ENCODE measurements at regions not wholly inside any gene's neighbourhood (a gene's known extent, or its start where the extent isn't known, plus 50 kb on each side); places are given as distances from the start of the nearest gene placed in this dataset.

DNA sequence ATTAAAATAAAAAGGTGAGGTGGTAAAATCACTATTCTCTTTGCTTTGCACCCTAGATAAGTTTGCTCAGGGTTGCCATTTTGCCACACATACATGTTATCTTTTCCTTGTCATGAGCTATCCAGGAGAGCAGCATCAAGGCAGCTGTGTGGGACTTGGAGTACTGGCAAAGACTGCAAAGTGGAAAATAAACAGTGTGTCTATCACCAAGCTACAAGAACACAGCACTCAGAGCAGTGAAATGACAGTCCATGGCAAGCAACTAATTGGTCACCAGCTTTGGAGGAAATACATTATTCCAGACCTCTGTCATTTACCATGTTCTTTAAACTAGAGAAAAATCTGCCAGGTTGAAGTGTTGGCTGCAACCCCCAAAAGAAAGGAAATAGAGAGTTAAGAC lies 687.8 kb upstream of the FANCL start:
- Histone ChIP-seq H3K36me3 (ENCODE audit: insufficient read depth) (no peaks in the 10 kb centered on the region), H3K27ac (ENCODE audit: low read depth) (no peak overlapping the region), H3K4me1 (ENCODE audit: insufficient read depth) (no peaks in the 10 kb centered on the region), H3K4me3 (ENCODE audit: low read depth, low read length) (no peak overlapping the region)
- no peak for DNase-seq (ENCODE audit: extremely low spot score)

DNA sequence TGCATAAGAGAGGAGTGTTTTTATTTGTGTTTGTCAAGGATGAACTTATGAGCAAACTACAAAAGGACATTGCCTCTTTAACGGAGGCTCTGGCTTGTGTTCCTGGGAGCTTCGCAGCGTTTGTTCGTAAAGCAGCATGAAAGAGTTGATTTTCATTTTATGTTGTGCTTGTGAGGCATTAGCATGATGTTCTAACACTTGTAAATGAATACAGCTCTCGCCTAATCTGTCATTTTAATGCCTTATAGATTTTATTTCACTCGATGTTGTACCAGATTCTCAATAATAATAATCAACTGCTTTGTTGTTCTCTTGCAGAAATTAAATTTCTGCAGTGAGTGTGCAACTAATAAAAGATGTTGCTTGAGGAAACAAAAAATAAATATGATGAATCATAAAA lies 687.3 kb upstream of the FANCL start:
- 49% methylated on average over 6 of the region's 6 CpGs for WGBS
- Histone ChIP-seq H3K36me3 (ENCODE audit: insufficient read depth) (no peaks in the 10 kb centered on the region), H3K4me3 (ENCODE audit: low read depth, low read length) (no peak overlapping the region), H3K27ac (ENCODE audit: low read depth) (no peak overlapping the region), H3K4me1 (ENCODE audit: insufficient read depth) (no peaks in the 10 kb centered on the region)
- DNase-seq (ENCODE audit: extremely low spot score): no peak

DNA sequence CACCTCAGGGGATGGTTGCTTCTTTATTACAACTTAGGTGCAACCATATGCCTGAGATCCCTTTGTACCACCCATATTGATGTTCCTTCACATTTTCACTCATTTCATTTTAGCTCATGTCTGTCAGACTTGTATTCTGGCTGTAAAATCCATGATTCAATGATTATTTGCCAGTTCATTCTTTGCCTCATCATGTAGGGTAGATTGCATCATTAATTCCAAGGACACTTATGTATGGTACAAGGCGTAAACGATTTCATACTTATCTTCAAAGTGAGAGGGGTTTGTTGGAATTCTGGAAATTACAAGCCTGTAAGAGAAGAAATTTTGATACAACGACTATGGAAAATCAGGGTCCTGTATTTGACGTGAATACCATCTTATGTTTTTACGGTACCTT lies 685.0 kb upstream of the FANCL start:
- no peak overlapping the region for H3K4me3 ChIP-seq (ENCODE audit: low read depth, low read length)
- WGBS: 94% methylated on average over 5 of the region's 5 CpGs
- no peak for DNase-seq (ENCODE audit: extremely low spot score)
- no peak overlapping the region for H3K27ac ChIP-seq (ENCODE audit: low read depth)
- no peaks in the 10 kb centered on the region for H3K4me1 ChIP-seq (ENCODE audit: insufficient read depth)
- no peaks in the 10 kb centered on the region for H3K36me3 ChIP-seq (ENCODE audit: insufficient read depth)

DNA sequence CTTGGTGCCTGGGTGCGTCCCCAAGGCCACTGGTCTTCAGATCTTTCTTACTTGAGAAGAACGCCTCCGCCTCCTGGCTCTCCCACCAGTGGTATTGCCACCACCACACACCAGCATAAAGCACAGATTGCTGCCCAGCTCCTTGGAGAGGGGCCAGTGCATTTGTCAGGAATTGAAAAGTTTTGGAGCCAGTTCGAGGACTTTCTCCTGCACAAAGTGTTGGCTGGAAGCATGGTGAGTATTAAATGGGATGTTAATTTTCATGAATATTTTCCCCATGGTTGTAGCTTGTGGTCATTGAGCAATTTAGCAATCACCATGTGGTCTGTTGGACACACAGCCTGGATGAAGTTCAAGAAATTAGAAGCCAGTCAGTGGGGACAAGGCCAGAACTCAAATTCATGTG lies 684.6 kb upstream of the FANCL start:
- H3K4me1 ChIP-seq (ENCODE audit: insufficient read depth): no peaks in the 10 kb centered on the region
- H3K4me3 ChIP-seq (ENCODE audit: low read depth, low read length): no peak overlapping the region
- WGBS: 78% methylated on average over 4 of the region's 4 CpGs
- H3K27ac ChIP-seq (ENCODE audit: low read depth): no peak overlapping the region
- no peak for DNase-seq (ENCODE audit: extremely low spot score)
- no peaks in the 10 kb centered on the region for H3K36me3 ChIP-seq (ENCODE audit: insufficient read depth)

DNA sequence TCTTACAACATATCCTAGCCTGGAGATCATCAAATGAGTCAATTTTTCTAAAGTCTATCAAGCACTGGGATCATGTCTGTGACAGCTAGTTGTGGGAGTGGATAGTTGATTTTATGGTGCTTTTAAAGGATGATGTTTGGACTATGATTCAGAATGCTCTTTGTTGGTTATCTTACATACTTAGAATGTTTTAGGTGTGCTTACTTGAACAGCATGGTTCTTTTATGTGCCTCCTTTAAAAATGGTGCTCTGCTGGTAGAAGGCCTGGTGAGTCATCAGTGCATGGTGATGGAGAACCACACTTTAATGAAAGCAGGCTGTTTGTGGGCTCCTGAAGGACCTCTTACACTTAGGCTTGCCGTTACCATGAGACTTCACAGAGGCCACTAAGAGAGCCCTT lies 682.7 kb upstream of the FANCL start:
- 69% methylated on average over 1 of the region's 1 CpG for WGBS
- DNase-seq (ENCODE audit: extremely low spot score): no peak
- Histone ChIP-seq H3K36me3 (ENCODE audit: insufficient read depth) (no peaks in the 10 kb centered on the region), H3K27ac (ENCODE audit: low read depth) (no peak overlapping the region), H3K4me3 (ENCODE audit: low read depth, low read length) (no peak overlapping the region), H3K4me1 (ENCODE audit: insufficient read depth) (no peaks in the 10 kb centered on the region)

DNA sequence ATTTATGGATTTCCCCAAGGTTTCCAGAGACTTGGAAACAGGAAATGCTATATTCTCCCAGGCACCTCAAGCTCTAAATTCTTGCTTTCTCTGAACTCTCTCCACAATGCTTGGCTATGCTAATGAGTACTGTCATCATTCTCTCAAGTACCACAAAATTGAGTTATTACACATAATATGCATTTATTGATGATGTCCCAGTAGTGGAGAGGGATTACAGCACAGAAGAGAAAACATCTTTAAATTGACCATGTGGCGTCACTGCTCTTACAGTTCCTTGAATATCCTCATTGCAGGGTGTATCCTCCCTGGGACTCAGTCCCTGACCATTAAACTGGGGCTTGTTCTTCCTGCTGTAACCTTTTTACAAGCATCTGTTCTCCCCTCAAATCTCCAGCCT lies 681.1 kb upstream of the FANCL start:
- H3K4me3 ChIP-seq (ENCODE audit: low read depth, low read length): no peak overlapping the region
- 91% methylated on average over 1 of the region's 1 CpG for WGBS

DNA sequence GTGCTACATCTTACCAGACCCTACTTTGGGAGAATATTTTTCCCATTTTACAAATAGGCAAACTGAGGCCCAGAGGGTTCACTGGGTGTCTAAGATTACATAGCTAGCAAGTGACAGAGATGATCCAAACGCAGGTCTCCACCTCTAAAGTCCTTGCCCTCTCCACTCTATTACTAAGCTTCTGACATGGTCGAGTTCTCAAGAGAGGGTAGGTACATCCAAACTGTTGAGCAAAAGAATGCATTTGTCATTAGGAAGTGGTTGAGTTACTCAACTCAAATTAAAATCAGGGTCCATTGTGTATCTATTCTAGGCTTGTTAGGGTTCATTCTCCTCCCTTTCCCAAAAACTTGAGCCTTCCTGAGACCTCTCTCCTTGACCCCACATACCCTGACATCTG lies 680.6 kb upstream of the FANCL start:
- Histone ChIP-seq H3K27ac (ENCODE audit: low read depth) (no peak overlapping the region), H3K4me3 (ENCODE audit: low read depth, low read length) (no peak overlapping the region), H3K36me3 (ENCODE audit: insufficient read depth) (no peaks in the 10 kb centered on the region), H3K4me1 (ENCODE audit: insufficient read depth) (no peaks in the 10 kb centered on the region)
- no peak for DNase-seq (ENCODE audit: extremely low spot score)
- 82% methylated on average over 2 of the region's 2 CpGs for WGBS

More for the DNA sequence above, 681.1 kb upstream of the FANCL start:
- H3K4me1 ChIP-seq (ENCODE audit: insufficient read depth): no peaks in the 10 kb centered on the region
- H3K27ac ChIP-seq (ENCODE audit: low read depth): no peak overlapping the region
- H3K36me3 ChIP-seq (ENCODE audit: insufficient read depth): no peaks in the 10 kb centered on the region
- no peak for DNase-seq (ENCODE audit: extremely low spot score)

DNA sequence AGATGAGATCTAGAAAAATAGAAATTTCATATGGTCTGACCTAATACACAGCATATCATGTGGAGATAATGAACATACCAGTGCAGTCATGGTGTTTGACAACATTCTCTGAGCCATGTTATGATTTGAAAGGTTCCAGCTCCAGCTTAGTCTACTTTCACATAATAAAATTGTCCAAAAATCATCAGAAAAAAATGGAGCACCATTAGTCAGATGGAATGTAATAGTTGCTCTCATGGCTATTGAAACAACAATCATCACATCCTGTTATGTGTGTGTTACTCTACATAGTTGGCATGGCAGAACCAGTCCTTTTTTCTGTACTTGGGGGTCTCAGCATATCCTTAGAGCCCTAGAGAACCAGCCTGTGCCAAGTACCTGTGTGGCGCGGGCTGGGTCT lies 678.9 kb upstream of the FANCL start:
- 98% methylated on average over 2 of the region's 2 CpGs for WGBS
- Histone ChIP-seq H3K27ac (ENCODE audit: low read depth) (no peak overlapping the region), H3K4me3 (ENCODE audit: low read depth, low read length) (no peak overlapping the region), H3K4me1 (ENCODE audit: insufficient read depth) (no peaks in the 10 kb centered on the region), H3K36me3 (ENCODE audit: insufficient read depth) (no peaks in the 10 kb centered on the region)
- DNase-seq (ENCODE audit: extremely low spot score): no peak

DNA sequence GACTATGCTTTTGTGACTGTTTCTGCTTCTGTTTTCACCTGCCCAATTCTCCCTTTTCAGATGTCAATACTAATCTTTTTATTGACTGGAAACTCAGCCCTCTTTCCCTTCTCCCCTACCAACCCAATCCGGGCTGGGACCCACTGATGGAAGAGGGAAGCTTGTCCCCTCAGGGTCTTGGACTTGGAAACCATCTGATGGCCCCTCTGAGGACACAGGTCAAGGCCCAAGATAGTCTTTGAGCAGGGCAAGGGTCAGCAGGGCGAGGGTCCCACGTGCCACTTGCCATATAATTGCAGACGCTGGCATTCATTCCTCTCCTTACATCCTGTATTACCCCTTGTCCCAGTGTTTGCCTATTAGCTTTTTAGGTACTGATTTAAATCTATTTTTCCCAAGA lies 678.2 kb upstream of the FANCL start:
- no peaks in the 10 kb centered on the region for H3K36me3 ChIP-seq (ENCODE audit: insufficient read depth)
- no peak overlapping the region for H3K4me3 ChIP-seq (ENCODE audit: low read depth, low read length)
- WGBS: 88% methylated on average over 4 of the region's 4 CpGs
- no peaks in the 10 kb centered on the region for H3K4me1 ChIP-seq (ENCODE audit: insufficient read depth)
- H3K27ac ChIP-seq (ENCODE audit: low read depth): no peak overlapping the region
- no peak for DNase-seq (ENCODE audit: extremely low spot score)

DNA sequence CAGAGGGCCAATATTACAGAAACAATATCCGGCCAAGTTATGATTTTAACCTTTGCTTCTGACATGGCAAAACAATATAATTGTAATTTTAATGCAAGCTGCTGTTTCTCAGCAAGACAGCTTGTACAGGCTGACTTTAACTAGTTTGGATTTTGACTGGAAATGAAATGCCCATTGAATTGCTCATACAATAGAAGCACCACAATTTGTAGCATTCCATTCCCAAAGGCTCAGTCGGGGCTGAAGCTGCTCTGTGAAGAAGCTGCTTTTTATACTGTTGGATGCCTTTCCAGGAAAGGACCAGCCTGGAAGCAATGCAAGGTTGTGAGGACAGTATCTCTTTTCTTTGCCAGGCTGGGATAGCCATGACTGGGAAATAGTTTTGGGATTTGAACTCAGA lies 677.0 kb upstream of the FANCL start:
- DNase-seq (ENCODE audit: extremely low spot score): no peak
- no peak overlapping the region for H3K27ac ChIP-seq (ENCODE audit: low read depth)
- H3K4me1 ChIP-seq (ENCODE audit: insufficient read depth): no peaks in the 10 kb centered on the region
- WGBS: 53% methylated on average over 2 of the region's 2 CpGs
- H3K36me3 ChIP-seq (ENCODE audit: insufficient read depth): no peaks in the 10 kb centered on the region
- no peak overlapping the region for H3K4me3 ChIP-seq (ENCODE audit: low read depth, low read length)

DNA sequence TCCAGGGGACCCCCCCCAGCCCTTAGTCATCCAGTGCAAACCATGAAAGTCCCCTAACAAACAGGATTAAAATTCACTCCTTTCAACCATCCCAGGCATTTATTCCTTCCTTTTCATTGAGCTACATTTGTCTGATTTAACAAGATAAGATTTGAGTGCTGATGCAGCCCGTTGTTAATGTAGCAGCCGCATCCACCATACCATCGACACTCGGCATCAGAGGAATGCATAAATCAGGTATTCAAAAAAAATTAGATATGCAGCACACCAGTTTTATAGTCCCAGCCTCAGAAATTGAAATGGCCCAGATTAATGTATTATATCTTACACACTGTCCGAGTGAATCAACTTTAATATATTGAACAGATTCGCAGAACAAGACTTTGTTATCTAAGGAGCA lies 676.5 kb upstream of the FANCL start:
- Histone ChIP-seq H3K27ac (ENCODE audit: low read depth) (no peak overlapping the region), H3K4me3 (ENCODE audit: low read depth, low read length) (no peak overlapping the region), H3K4me1 (ENCODE audit: insufficient read depth) (no peaks in the 10 kb centered on the region), H3K36me3 (ENCODE audit: insufficient read depth) (no peaks in the 10 kb centered on the region)
- WGBS: 78% methylated on average over 6 of the region's 6 CpGs
- no peak for DNase-seq (ENCODE audit: extremely low spot score)

DNA sequence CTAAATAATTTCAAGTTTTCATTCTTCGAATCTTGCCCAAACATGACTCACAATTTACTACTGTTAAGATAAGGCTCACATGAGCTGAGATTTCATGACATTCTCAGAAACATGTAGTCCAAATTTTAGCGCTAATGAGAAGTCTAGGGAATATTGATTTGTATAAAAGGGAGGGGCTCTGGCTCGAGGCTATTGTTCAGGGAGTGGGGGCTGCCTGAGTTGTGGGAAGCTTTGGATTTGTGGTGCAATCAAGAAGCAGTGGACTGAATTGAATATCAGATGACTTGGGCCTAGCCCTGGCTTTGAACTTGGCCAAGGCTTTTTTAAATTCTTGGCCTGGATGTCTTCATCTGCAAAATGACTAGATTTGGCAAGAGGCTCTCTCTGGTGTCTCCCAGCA lies 674.9 kb upstream of the FANCL start:
- no peaks in the 10 kb centered on the region for H3K36me3 ChIP-seq (ENCODE audit: insufficient read depth)
- no peak for DNase-seq (ENCODE audit: extremely low spot score)
- 55% methylated on average over 3 of the region's 3 CpGs for WGBS
- no peak overlapping the region for H3K27ac ChIP-seq (ENCODE audit: low read depth)
- H3K4me1 ChIP-seq (ENCODE audit: insufficient read depth): no peaks in the 10 kb centered on the region
- no peak overlapping the region for H3K4me3 ChIP-seq (ENCODE audit: low read depth, low read length)

DNA sequence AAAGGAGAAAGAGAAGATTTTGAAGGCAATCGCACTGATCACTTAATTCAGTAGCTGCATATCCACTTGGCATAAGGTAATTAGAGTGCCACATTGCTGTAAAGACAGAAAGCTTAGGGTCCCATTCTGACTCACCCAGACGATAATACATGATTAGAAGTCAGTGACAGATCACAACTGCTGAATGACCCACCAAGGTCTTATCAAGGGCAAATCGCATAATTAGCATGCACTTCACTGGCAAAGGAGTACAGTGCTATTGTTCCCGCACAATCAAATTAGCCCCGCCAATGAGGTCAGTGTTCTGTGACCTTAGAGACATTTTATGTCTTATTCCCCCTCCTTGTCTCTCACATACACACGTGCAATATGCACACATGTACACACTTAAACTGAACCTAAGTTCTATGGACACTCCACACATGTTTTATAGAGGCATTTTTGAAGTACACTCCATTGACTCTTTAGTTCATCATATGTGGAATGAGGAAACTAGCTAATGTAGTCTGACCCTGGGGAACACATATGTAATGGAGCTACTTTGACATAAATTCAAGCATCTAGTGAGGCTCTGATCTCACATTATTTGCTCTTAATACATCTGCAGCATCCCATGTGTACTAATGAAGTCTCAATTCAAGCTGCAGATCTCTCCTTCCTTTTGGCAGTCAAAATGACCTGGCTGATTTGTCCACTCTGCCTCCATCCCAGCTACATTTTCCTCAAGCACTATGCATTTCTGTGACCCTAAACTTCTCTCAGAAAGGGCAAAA lies 673.8 kb upstream of the FANCL start:
- DNase-seq (ENCODE audit: extremely low spot score): no peak
- Histone ChIP-seq H3K27ac (ENCODE audit: low read depth) (no peak overlapping the region), H3K4me1 (ENCODE audit: insufficient read depth) (no peaks in the 10 kb centered on the region), H3K36me3 (ENCODE audit: insufficient read depth) (no peaks in the 10 kb centered on the region), H3K4me3 (ENCODE audit: low read depth, low read length) (no peak overlapping the region)
- WGBS: 94% methylated on average over 6 of the region's 6 CpGs

DNA sequence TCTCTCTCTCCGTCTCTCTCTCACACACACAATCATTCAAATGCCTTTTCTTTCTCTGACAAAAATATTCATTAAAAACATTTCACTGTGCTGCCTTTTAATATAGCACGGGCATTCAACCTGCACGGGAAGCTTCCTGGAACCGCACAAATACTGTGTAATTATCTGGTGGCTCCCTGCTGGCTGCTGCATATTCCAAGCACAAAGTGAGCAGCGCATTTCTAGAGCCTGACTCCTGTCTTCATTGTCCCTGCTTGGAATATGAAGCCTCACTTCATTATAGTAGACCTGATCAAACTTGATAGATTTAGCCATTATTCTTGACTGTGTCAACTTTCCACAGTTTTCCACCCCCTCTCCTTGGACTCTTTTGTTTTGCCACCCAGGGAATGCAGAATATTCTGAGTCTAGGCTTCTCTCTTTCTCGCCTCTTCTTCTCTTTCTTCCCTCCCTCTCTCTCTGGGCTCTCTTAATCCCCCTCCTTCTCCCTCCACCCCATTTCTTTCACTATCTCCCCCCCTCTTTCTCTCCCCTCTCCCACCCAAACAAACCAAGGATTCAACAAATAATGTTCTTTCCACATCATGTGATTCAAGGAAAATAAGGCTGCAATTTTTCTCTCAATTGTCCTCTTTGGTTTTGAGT lies 672.1 kb upstream of the FANCL start:
- DNase-seq (ENCODE audit: extremely low spot score): no peak
- Histone ChIP-seq H3K4me3 (ENCODE audit: low read depth, low read length) (no peak overlapping the region), H3K36me3 (ENCODE audit: insufficient read depth) (no peaks in the 10 kb centered on the region), H3K27ac (ENCODE audit: low read depth) (no peak overlapping the region), H3K4me1 (ENCODE audit: insufficient read depth) (no peaks in the 10 kb centered on the region)
- 61% methylated on average over 6 of the region's 6 CpGs for WGBS
